IPS DF 4.7 (cell line): ENCODE measurements at regions not wholly inside any gene's neighbourhood (a gene's known extent, or its start where the extent isn't known, plus 50 kb on each side); places are given as distances from the start of the nearest gene placed in this dataset.

Experiments
- DNase-seq: peaks from one replicate; pipeline ENCODE4 v3.0.0-alpha.2; 2013; ENCODE audit warnings: low spot score; ENCODE audit errors: extremely low read depth

- no peak for DNase-seq
Measured at GRCh38 chr21:25384782-25385181, 222.5 kb downstream of the MRPL39 start.

GRCh38 chr21:25383545-25383944 lies 223.7 kb downstream of the MRPL39 start:
- no peak for DNase-seq

- DNase-seq, result no peak
Measured at GRCh38 chr21:25381936-25382452, 225.3 kb downstream of the MRPL39 start.

- no peak for DNase-seq
Measured at GRCh38 chr21:25375675-25376074, 231.6 kb downstream of the MRPL39 start.

- DNase-seq, result peak; percentile 30
Measured at GRCh38 chr21:25373126-25374082, 233.9 kb downstream of the MRPL39 start.

- no peak for DNase-seq
Measured at GRCh38 chr21:25371841-25372425, 235.3 kb downstream of the MRPL39 start.

GRCh38 chr21:25370311-25370744 lies 237.0 kb downstream of the MRPL39 start:
- DNase-seq, result no peak

GRCh38 chr21:25369524-25370300 lies 237.6 kb downstream of the MRPL39 start:
- DNase-seq, result no peak

GRCh38 chr21:25368531-25368930 lies 238.8 kb downstream of the MRPL39 start:
- no peak for DNase-seq

GRCh38 chr21:25366116-25366515 lies 241.2 kb downstream of the MRPL39 start:
- no peak for DNase-seq

GRCh38 chr21:25362375-25363267 lies 244.7 kb downstream of the MRPL39 start:
- no peak for DNase-seq

- DNase-seq, result no peak
Measured at GRCh38 chr21:25361765-25362164, 245.5 kb downstream of the MRPL39 start.

- DNase-seq, result no peak
Measured at GRCh38 chr21:25361097-25361496, 246.2 kb downstream of the MRPL39 start.

- no peak for DNase-seq
Measured at GRCh38 chr21:25360593-25360992, 246.7 kb downstream of the MRPL39 start.

GRCh38 chr21:25359724-25360123 lies 247.6 kb downstream of the MRPL39 start:
- no peak for DNase-seq

GRCh38 chr21:25350056-25350455 lies 257.2 kb downstream of the MRPL39 start:
- no peak for DNase-seq

GRCh38 chr21:25343774-25344545 lies 263.3 kb downstream of the MRPL39 start:
- DNase-seq, result no peak

GRCh38 chr21:25342816-25343215 lies 264.5 kb downstream of the MRPL39 start:
- DNase-seq, result no peak

- no peak for DNase-seq
Measured at GRCh38 chr21:25341981-25342380, 265.3 kb downstream of the MRPL39 start.

GRCh38 chr21:25338415-25338814 lies 268.9 kb downstream of the MRPL39 start:
- DNase-seq, result no peak
